SK-N-SH (cell line): ENCODE measurements at regions not wholly inside any gene's neighbourhood (a gene's known extent, or its start where the extent isn't known, plus 50 kb on each side); places are given as distances from the start of the nearest gene placed in this dataset.

ENCODE experiments used
- GABPA ChIP-seq: IDR thresholded peaks from 2 replicates; pipeline ENCODE4 v1.4.0; 2012; ENCODE audit warnings: low read depth, mild to moderate bottlenecking
- RAD21 ChIP-seq: IDR thresholded peaks from 2 replicates; pipeline ENCODE4 v1.6.1; 2012; ENCODE audit warnings: mild to moderate bottlenecking, low read length
- TAF1 ChIP-seq: IDR thresholded peaks from 2 replicates; pipeline ENCODE4 v1.6.1; 2012; ENCODE audit warnings: low read depth, mild to moderate bottlenecking, low read length, moderate library complexity, borderline replicate concordance
- USF2 ChIP-seq: fragments of 150-350 bp; IDR thresholded peaks from 2 replicates; pipeline ENCODE4 v1.6.1; 2017; ENCODE audit warnings: antibody characterized with exemption, low read length, low read depth, borderline replicate concordance
- TF ChIP-seq, protein P1 (sequence below): IDR thresholded peaks from 2 replicates; pipeline ENCODE4 v1.4.0; 2012; ENCODE audit warnings: low read depth, borderline replicate concordance
- TF ChIP-seq, protein P2 (sequence below): fragments of 200-600 bp; sonication (generic); IDR thresholded peaks from 2 replicates; pipeline ENCODE4 v1.6.1; 2017; ENCODE audit warnings: antibody characterized with exemption, mild to moderate bottlenecking, moderate library complexity

DNA sequence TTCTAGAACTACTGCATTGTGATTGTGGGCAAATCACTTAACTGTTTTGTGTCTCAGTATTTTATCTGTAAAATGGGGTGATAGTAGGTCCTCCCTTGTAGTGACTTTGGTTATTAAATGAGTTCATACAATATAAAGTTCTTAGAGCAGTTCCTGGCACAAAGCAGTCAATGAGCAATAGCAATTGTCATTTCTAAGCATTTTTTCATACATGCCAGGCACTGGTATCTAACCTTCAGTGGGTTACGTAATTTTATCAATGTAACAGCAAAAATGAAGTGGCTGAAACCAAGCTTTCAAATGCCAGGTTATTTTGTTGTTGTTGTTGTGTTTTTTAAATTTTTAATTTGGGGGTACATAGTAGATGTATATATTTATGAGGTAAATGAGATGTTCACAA lies 401.9 kb downstream of the MEIS1 start:
- TF ChIP-seq, protein P1, sequence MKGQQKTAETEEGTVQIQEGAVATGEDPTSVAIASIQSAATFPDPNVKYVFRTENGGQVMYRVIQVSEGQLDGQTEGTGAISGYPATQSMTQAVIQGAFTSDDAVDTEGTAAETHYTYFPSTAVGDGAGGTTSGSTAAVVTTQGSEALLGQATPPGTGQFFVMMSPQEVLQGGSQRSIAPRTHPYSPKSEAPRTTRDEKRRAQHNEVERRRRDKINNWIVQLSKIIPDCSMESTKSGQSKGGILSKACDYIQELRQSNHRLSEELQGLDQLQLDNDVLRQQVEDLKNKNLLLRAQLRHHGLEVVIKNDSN: no peak
- TF ChIP-seq GABPA: no peak
- TF ChIP-seq, protein P2, sequence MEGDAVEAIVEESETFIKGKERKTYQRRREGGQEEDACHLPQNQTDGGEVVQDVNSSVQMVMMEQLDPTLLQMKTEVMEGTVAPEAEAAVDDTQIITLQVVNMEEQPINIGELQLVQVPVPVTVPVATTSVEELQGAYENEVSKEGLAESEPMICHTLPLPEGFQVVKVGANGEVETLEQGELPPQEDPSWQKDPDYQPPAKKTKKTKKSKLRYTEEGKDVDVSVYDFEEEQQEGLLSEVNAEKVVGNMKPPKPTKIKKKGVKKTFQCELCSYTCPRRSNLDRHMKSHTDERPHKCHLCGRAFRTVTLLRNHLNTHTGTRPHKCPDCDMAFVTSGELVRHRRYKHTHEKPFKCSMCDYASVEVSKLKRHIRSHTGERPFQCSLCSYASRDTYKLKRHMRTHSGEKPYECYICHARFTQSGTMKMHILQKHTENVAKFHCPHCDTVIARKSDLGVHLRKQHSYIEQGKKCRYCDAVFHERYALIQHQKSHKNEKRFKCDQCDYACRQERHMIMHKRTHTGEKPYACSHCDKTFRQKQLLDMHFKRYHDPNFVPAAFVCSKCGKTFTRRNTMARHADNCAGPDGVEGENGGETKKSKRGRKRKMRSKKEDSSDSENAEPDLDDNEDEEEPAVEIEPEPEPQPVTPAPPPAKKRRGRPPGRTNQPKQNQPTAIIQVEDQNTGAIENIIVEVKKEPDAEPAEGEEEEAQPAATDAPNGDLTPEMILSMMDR: no peak
- no peak for TF ChIP-seq RAD21
- TF ChIP-seq TAF1: no peak
- TF ChIP-seq USF2: no peak
